ENCODE measurements at regions not wholly inside any gene's neighbourhood (a gene's known extent, or its start where the extent isn't known, plus 50 kb on each side); places are given as distances from the start of the nearest gene placed in this dataset.

- H3K36me3 Mint-ChIP-seq (ENCODE audit: low read depth): no peaks in the 10 kb centered on the region
- Histone ChIP-seq H3K9me3 (ENCODE audit: control insufficient read depth in 1 of 2, insufficient read depth in 1 of 2, low read length in 2 of 2) (peaks cover 7 to 53% of the 10 kb centered on the region in 2 experiments), H3K4me1 (ENCODE audit: insufficient read depth, low read length) (no peaks in the 10 kb centered on the region), H3K27ac (ENCODE audit: low read depth in 1 of 2, low read length in 2 of 2) (no peak overlapping the region), H3K27me3 (ENCODE audit: control insufficient read depth in 1 of 2, insufficient read depth in 2 of 2, low read length in 2 of 2) (no peaks in the 10 kb centered on the region), H3K36me3 (ENCODE audit: insufficient read depth, low read length) (no peaks in the 10 kb centered on the region), H3K4me3 (ENCODE audit: low read length) (no peak overlapping the region)
- DNase-seq (no peak), ATAC-seq (ENCODE audit: poor library complexity) (no peak)
- H3K9me3 Mint-ChIP-seq: peaks cover 8% of the 10 kb centered on the region
- CTCF ChIA-PET: no interaction called here
- no peaks in the 10 kb centered on the region for H3K4me1 Mint-ChIP-seq (ENCODE audit: low read depth)
- H3K27me3 Mint-ChIP-seq: no peaks in the 10 kb centered on the region
- TF ChIP-seq, protein P1, sequence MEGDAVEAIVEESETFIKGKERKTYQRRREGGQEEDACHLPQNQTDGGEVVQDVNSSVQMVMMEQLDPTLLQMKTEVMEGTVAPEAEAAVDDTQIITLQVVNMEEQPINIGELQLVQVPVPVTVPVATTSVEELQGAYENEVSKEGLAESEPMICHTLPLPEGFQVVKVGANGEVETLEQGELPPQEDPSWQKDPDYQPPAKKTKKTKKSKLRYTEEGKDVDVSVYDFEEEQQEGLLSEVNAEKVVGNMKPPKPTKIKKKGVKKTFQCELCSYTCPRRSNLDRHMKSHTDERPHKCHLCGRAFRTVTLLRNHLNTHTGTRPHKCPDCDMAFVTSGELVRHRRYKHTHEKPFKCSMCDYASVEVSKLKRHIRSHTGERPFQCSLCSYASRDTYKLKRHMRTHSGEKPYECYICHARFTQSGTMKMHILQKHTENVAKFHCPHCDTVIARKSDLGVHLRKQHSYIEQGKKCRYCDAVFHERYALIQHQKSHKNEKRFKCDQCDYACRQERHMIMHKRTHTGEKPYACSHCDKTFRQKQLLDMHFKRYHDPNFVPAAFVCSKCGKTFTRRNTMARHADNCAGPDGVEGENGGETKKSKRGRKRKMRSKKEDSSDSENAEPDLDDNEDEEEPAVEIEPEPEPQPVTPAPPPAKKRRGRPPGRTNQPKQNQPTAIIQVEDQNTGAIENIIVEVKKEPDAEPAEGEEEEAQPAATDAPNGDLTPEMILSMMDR (IDR thresholded peaks at IDR 0.05): no peak
- no peak overlapping the region for H3K27ac Mint-ChIP-seq
- POLR2A ChIA-PET: no interaction called here
- intact Hi-C loops (cut with DNase I, micrococcal nuclease): no loop called here
- no peak overlapping the region for H3K4me3 Mint-ChIP-seq
Measured at GRCh38 chr2:2941205-2941604, 436.4 kb downstream of the EIPR1 start.

GRCh38 chr2:2940702-2941101 is 436.9 kb downstream of the EIPR1 start:
- intact Hi-C loops (cut with DNase I, micrococcal nuclease): no loop called here
- Mint-ChIP-seq H3K4me1 (ENCODE audit: low read depth) (no peaks in the 10 kb centered on the region), H3K36me3 (ENCODE audit: low read depth) (no peaks in the 10 kb centered on the region), H3K4me3 (no peak overlapping the region), H3K9me3 (peaks cover 8% of the 10 kb centered on the region), H3K27me3 (no peaks in the 10 kb centered on the region), H3K27ac (no peak overlapping the region)
- DNase-seq: no peak
- ATAC-seq (ENCODE audit: poor library complexity): no peak
- no peaks in the 10 kb centered on the region for H3K27me3 ChIP-seq (ENCODE audit: control insufficient read depth in 1 of 2, insufficient read depth in 2 of 2, low read length in 2 of 2)
- TF ChIP-seq, protein P1 (IDR thresholded peaks at IDR 0.05): no peak
- no peak overlapping the region for H3K27ac ChIP-seq (ENCODE audit: low read depth in 1 of 2, low read length in 2 of 2)
- POLR2A ChIA-PET: no interaction called here
- peaks cover 7 to 58% of the 10 kb centered on the region in 2 experiments for H3K9me3 ChIP-seq (ENCODE audit: control insufficient read depth in 1 of 2, insufficient read depth in 1 of 2, low read length in 2 of 2)
- CTCF ChIA-PET: no interaction called here
- H3K4me1 ChIP-seq (ENCODE audit: insufficient read depth, low read length): no peaks in the 10 kb centered on the region
- H3K4me3 ChIP-seq (ENCODE audit: low read length): no peak overlapping the region
- H3K36me3 ChIP-seq (ENCODE audit: insufficient read depth, low read length): no peaks in the 10 kb centered on the region

- Mint-ChIP-seq H3K9me3 (peaks cover 3% of the 10 kb centered on the region), H3K4me3 (no peak overlapping the region), H3K27ac (no peak overlapping the region), H3K4me1 (ENCODE audit: low read depth) (no peaks in the 10 kb centered on the region), H3K36me3 (ENCODE audit: low read depth) (no peaks in the 10 kb centered on the region), H3K27me3 (no peaks in the 10 kb centered on the region)
- POLR2A ChIA-PET: no interaction called here
- peaks cover 2 to 62% of the 10 kb centered on the region in 2 experiments for H3K9me3 ChIP-seq (ENCODE audit: control insufficient read depth in 1 of 2, insufficient read depth in 1 of 2, low read length in 2 of 2)
- H3K27ac ChIP-seq (ENCODE audit: low read depth in 1 of 2, low read length in 2 of 2): no peak overlapping the region
- no peaks in the 10 kb centered on the region for H3K36me3 ChIP-seq (ENCODE audit: insufficient read depth, low read length)
- intact Hi-C loops (cut with DNase I, micrococcal nuclease): no loop called here
- H3K4me1 ChIP-seq (ENCODE audit: insufficient read depth, low read length): no peaks in the 10 kb centered on the region
- ATAC-seq (ENCODE audit: poor library complexity) (no peak), DNase-seq (no peak)
- CTCF ChIA-PET: no interaction called here
- no peaks in the 10 kb centered on the region for H3K27me3 ChIP-seq (ENCODE audit: control insufficient read depth in 1 of 2, insufficient read depth in 2 of 2, low read length in 2 of 2)
- H3K4me3 ChIP-seq (ENCODE audit: low read length): no peak overlapping the region
- TF ChIP-seq, protein P1 (IDR thresholded peaks at IDR 0.05): no peak
Measured at GRCh38 chr2:2940061-2940460, 437.6 kb downstream of the EIPR1 start.

All from CD4-positive, alpha-beta T cell (primary cell).